ENCODE measurements at regions not wholly inside any gene's neighbourhood (a gene's known extent, or its start where the extent isn't known, plus 50 kb on each side); places are given as distances from the start of the nearest gene placed in this dataset.
"Not testable (repeated sequence)": the region's sequence is repeated elsewhere in the genome, so short reads cannot be mapped to it uniquely, and the experiment has no call there.

DNA sequence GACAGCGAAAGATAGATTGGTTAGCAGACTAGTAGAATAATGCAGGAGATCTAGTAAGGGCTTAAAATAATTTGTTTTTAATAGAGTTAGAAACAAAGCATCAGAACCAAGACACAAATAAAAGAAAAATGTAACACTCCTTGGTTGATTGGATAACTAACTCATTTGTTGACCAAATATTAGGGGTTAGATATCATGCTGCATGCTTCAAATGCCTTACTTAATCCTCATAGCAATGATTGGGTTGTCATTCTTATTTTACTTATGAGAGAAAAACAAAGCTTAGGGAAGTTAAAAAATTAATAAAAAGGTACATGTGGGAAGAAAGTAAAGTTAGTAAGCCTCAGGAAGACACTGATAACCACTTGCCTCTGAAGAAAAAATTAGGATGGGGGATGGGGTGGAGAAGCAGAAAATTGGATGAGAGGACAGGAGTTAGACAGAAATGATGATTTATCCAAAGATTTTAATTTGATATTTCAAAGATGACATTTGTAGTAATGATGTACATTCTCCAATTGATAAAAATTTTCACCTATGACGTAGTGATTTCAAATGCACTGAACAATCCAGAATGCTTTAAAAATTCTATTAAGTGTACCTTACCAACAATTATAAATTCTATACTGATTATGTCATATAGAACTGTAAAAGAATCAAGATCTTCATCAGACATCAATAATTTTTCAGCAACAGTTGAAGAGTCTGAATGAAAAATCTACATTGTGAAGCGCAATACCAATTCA is 374.7 kb downstream of the COL11A1 start:
- Mint-ChIP-seq H3K4me3 (no peak overlapping the region), H3K27ac (no peak overlapping the region), H3K4me1 (no peaks in the 10 kb centered on the region), H3K27me3 (no peaks in the 10 kb centered on the region), H3K9me3 (peaks cover 0 to 2% of the 10 kb centered on the region in 2 donors), H3K36me3 (no peaks in the 10 kb centered on the region)
- DNase-seq (no peak), ATAC-seq (replicated peaks) (no peak)

GRCh38 chr1:102732927-102733326 is 375.4 kb downstream of the COL11A1 start:
- H3K9me3 Mint-ChIP-seq: peaks cover 0 to 2% of the 10 kb centered on the region in 2 donors
- H3K27me3 Mint-ChIP-seq: no peaks in the 10 kb centered on the region
- no peak for ATAC-seq (replicated peaks)

DNA sequence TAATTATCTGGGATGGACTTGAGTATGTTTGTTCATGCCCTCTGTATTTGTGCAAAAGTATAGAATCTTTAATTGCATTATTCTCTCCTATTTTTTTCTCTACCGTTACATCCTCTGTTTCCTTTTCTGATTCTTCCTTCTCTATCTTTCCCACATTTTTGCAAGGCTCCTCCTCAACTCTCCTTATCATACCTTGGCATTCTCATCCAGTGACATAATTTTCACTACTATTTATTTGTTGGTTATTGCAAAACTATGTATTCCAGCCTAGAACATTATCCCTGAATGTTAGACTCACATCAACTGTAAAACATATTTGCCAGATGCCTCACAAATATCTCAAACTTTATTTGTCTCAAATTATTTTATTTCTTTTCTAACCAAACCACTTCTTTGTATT is 381.9 kb downstream of the COL11A1 start:
- Mint-ChIP-seq H3K27ac (no peak overlapping the region), H3K36me3 (no peaks in the 10 kb centered on the region), H3K27me3 (no peaks in the 10 kb centered on the region), H3K4me3 (no peak overlapping the region), H3K9me3 (peaks cover 0 to 2% of the 10 kb centered on the region in 2 donors), H3K4me1 (no peaks in the 10 kb centered on the region)
- DNase-seq: no peak
- no peak for ATAC-seq (replicated peaks)

More at GRCh38 chr1:102732927-102733326, 375.4 kb downstream of the COL11A1 start:
- Mint-ChIP-seq H3K27ac (no peak overlapping the region), H3K4me3 (no peak overlapping the region), H3K4me1 (no peaks in the 10 kb centered on the region), H3K36me3 (no peaks in the 10 kb centered on the region)
- DNase-seq: no peak

DNA sequence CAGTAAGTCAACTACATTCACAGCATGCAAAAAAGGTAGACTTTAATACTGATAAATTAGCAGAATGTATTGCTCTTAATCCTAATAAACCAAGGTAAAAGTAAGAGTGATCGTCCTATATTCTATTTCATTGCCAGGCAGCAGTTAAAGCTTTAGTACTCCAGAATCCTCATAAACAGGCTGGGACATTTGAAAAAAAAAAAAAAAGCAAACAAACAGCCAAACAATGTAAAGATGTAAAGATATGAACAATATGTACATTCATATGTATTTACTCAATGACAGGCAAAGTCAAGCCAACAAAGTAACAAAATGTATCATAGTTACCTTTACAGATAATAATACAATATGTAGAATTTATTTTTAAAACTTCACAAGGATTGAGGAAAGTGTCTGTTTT is 383.6 kb downstream of the COL11A1 start:
- ATAC-seq (replicated peaks) (no peak), DNase-seq (no peak)
- H3K9me3 Mint-ChIP-seq: peaks cover 0 to 2% of the 10 kb centered on the region in 2 donors
- H3K4me1 Mint-ChIP-seq: no peaks in the 10 kb centered on the region
- no peaks in the 10 kb centered on the region for H3K36me3 Mint-ChIP-seq
- no peaks in the 10 kb centered on the region for H3K27me3 Mint-ChIP-seq
- no peak overlapping the region for H3K27ac Mint-ChIP-seq
- no peak overlapping the region for H3K4me3 Mint-ChIP-seq

GRCh38 chr1:102715150-102715549 is 393.2 kb downstream of the COL11A1 start:
- H3K4me3 Mint-ChIP-seq: no peak overlapping the region
- H3K9me3 Mint-ChIP-seq: peaks cover 0 to 4% of the 10 kb centered on the region in 2 donors
- H3K27me3 Mint-ChIP-seq: no peaks in the 10 kb centered on the region
- H3K27ac Mint-ChIP-seq: no peak overlapping the region
- H3K4me1 Mint-ChIP-seq: no peaks in the 10 kb centered on the region
- ATAC-seq (replicated peaks) (no peak), DNase-seq (no peak)
- no peaks in the 10 kb centered on the region for H3K36me3 Mint-ChIP-seq

DNA sequence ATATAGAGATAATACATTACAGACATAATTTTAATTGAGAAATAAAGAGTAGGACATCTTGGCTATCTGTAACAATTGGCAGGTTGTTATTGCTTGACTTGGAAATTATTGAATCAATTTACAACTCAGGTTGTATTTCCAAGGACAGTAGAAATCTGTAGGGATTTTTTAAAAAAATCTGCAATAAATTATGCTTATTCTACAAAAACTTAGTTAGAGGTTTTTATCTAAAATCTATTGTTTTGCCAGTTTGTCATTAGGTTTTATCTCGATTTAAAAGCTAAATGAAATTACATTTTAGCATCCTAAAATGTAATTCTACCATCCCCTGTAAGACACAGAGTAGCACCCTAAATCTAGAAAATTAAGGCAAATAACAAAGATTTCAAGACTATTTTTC is 408.8 kb downstream of the COL11A1 start:
- no peak overlapping the region for H3K4me3 Mint-ChIP-seq
- H3K4me1 Mint-ChIP-seq: no peaks in the 10 kb centered on the region
- H3K36me3 Mint-ChIP-seq: no peaks in the 10 kb centered on the region
- ATAC-seq (replicated peaks) (no peak), DNase-seq (no peak)
- H3K27ac Mint-ChIP-seq: no peak overlapping the region
- H3K9me3 Mint-ChIP-seq: peaks cover 0 to 1% of the 10 kb centered on the region in 2 donors
- H3K27me3 Mint-ChIP-seq: no peaks in the 10 kb centered on the region

DNA sequence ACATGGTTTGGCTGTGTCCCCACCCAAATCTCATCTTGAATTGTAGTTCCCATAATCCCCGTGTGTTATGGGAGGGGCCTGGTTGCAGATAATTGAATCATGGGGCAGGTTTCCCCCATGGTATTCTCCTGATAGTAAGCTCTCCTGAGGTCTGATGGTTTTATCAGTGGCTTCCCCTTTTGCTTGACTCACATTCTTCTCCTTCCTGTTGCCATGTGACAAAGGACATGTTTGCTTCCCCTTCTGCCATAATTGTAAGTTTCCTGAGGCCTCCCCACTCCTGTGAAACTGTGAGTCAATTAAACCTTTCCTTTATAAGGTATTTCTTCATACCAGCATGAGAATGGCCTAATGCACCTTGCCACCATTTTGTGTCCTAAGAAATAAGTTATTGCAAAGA is 415.0 kb downstream of the COL11A1 start:
- DNase-seq: no peak
- Mint-ChIP-seq H3K36me3 (no peaks in the 10 kb centered on the region), H3K4me1 (no peaks in the 10 kb centered on the region), H3K27ac (no peak overlapping the region), H3K27me3 (no peaks in the 10 kb centered on the region), H3K9me3 (peaks cover 4 to 9% of the 10 kb centered on the region in 2 donors), H3K4me3 (no peak overlapping the region)
- no peak for ATAC-seq (replicated peaks)

DNA sequence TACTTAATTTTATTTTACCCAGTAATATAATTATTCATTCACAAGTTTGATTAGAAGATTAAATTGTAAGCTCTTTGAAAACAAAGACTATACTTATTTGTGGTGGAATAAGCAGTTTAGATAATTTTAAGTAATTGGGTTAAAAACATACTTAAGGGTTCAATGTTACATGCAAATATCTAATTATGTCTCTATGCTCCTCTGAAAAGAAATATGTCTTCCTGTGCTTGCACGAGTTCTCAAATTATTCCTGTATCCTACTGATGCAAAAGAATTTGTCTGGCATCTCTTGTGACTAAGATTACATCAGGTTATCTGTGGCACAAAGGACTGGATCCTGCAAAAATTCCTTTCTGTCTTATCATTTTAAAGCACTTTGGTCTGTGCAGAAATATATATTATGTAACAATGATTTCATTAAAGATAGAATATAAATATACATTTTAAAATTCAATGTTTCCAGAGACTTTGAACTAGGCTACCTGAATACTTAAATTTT is 416.7 kb downstream of the COL11A1 start:
- DNase-seq: no peak
- H3K27me3 Mint-ChIP-seq: no peaks in the 10 kb centered on the region
- no peak overlapping the region for H3K27ac Mint-ChIP-seq
- H3K36me3 Mint-ChIP-seq: no peaks in the 10 kb centered on the region
- no peaks in the 10 kb centered on the region for H3K4me1 Mint-ChIP-seq
- no peak overlapping the region for H3K4me3 Mint-ChIP-seq
- no peak for ATAC-seq (replicated peaks)
- peaks cover 4 to 8% of the 10 kb centered on the region in 2 donors for H3K9me3 Mint-ChIP-seq

GRCh38 chr1:102687383-102687782 is 420.9 kb downstream of the COL11A1 start:
- no peak overlapping the region for H3K4me3 Mint-ChIP-seq
- no peak overlapping the region for H3K27ac Mint-ChIP-seq
- H3K4me1 Mint-ChIP-seq: no peaks in the 10 kb centered on the region
- ATAC-seq (replicated peaks) (no peak), DNase-seq (no peak)
- H3K36me3 Mint-ChIP-seq: no peaks in the 10 kb centered on the region
- peaks cover 0 to 4% of the 10 kb centered on the region in 2 donors for H3K9me3 Mint-ChIP-seq
- H3K27me3 Mint-ChIP-seq: no peaks in the 10 kb centered on the region

GRCh38 chr1:102661481-102661880 is 446.8 kb downstream of the COL11A1 start:
- Mint-ChIP-seq H3K27me3 (no peaks in the 10 kb centered on the region), H3K4me1 (no peaks in the 10 kb centered on the region), H3K4me3 (no peak overlapping the region), H3K27ac (no peak overlapping the region), H3K9me3 (peaks cover 0 to 5% of the 10 kb centered on the region in 2 donors), H3K36me3 (no peaks in the 10 kb centered on the region)
- DNase-seq (no peak), ATAC-seq (replicated peaks) (no peak)

DNA sequence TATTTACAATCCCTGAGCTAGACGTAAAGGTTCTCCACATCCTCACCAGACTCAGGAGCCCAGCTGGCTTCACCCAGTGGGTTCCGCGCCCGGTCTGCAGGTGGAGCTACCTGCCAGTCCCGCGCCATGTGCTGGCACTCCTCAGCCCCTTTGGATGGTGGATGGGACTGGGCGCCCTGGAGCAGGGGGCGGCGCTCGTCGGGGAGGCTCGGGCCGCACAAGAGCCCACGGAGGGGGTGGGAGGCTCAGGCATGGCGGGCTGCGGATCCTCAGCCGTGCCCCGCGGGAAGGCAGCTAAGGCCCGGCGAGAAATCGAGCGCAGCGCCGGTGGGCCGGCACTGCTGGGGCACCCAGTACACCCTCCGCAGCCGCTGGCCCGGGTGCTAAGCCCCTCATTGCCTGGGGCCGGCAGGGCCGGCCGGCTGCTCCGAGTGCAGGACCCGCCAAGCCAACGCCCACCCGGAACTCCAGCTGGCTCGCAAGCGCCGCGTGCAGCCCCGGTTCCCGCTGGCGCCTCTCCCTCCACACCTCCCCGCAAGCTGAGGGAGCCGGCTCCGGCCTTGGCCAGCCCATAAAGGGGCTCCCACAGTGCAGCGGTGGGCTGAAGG is 448.3 kb downstream of the COL11A1 start:
- not testable (repeated sequence) for H3K36me3 Mint-ChIP-seq; ATAC-seq (replicated peaks)

GRCh38 chr1:102655034-102655433 is 453.3 kb downstream of the COL11A1 start:
- H3K36me3 Mint-ChIP-seq: no peaks in the 10 kb centered on the region
- H3K27ac Mint-ChIP-seq: no peak overlapping the region
- DNase-seq: no peak
- H3K27me3 Mint-ChIP-seq: no peaks in the 10 kb centered on the region
- H3K4me1 Mint-ChIP-seq: no peaks in the 10 kb centered on the region
- H3K9me3 Mint-ChIP-seq: peaks cover 0 to 4% of the 10 kb centered on the region in 2 donors
- no peak for ATAC-seq (replicated peaks)
- H3K4me3 Mint-ChIP-seq: no peak overlapping the region

More for the DNA sequence above, 448.3 kb downstream of the COL11A1 start:
- not testable (repeated sequence) for H3K4me3 Mint-ChIP-seq, DNase-seq, H3K4me1 Mint-ChIP-seq, H3K9me3 Mint-ChIP-seq, H3K27ac Mint-ChIP-seq, H3K27me3 Mint-ChIP-seq

- H3K36me3 Mint-ChIP-seq: no peaks in the 10 kb centered on the region
- peaks cover 0 to 4% of the 10 kb centered on the region in 2 donors for H3K9me3 Mint-ChIP-seq
- H3K4me1 Mint-ChIP-seq: no peaks in the 10 kb centered on the region
- ATAC-seq (replicated peaks): no peak
- no peaks in the 10 kb centered on the region for H3K27me3 Mint-ChIP-seq
- H3K27ac Mint-ChIP-seq: no peak overlapping the region
- H3K4me3 Mint-ChIP-seq: no peak overlapping the region
- DNase-seq: no peak
Observed at GRCh38 chr1:102640872-102641271, 467.4 kb downstream of the COL11A1 start.

DNA sequence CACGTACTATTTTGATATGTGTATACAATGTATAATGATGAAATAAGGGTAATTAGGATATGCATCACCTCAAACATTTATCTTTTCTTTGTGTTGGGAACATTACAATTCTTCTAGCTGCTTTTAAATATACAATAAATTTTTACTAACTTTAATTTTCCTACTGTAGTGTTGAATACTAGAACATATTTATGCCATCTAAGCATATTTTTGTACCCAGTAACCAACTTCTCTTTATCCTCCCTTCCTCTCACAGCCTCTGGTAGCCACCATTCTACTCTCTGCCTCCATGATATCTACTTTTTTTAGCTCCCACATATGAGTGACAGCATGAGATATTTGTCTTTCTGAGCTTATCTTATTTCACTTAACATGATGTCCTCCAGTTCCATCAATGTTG is 468.0 kb downstream of the COL11A1 start:
- Mint-ChIP-seq H3K27ac (no peak overlapping the region), H3K4me1 (no peaks in the 10 kb centered on the region), H3K9me3 (peaks cover 0 to 4% of the 10 kb centered on the region in 2 donors), H3K27me3 (no peaks in the 10 kb centered on the region), H3K4me3 (no peak overlapping the region), H3K36me3 (no peaks in the 10 kb centered on the region)
- no peak for ATAC-seq (replicated peaks)
- no peak for DNase-seq

- Mint-ChIP-seq H3K9me3 (no peaks in the 10 kb centered on the region), H3K4me1 (no peaks in the 10 kb centered on the region), H3K4me3 (no peak overlapping the region), H3K36me3 (no peaks in the 10 kb centered on the region), H3K27ac (no peak overlapping the region), H3K27me3 (no peaks in the 10 kb centered on the region)
- no peak for DNase-seq
- no peak for ATAC-seq (replicated peaks)
Observed at GRCh38 chr1:102631691-102632090, 476.6 kb downstream of the COL11A1 start.

Measured in stimulated activated naive B cell treated with anti-CD40 and anti-IgM and Interleukin-4, amounts not matched to agents 10 μg/mL and 1 μg/mL and 100 μg/mL, for 72 hours (primary cell).